SK-N-SH treated with all-trans-retinoic acid at 6 μM for 48 hours (cell line): ENCODE measurements at regions not wholly inside any gene's neighbourhood (a gene's known extent, or its start where the extent isn't known, plus 50 kb on each side); places are given as distances from the start of the nearest gene placed in this dataset.
A peak's percentile ranks its signal among the peaks of the same experiment; 100 is the strongest.

Experiments used
- ATAC-seq: fragments of 200-7000 bp; cut with Tn5 transposase; 3 replicates; pipeline ENCODE4 v1.9.1; 2020; ENCODE audit warnings: mild to moderate bottlenecking, moderate library complexity
- ARNTL ChIP-seq: fragments of 450-650 bp; formaldehyde crosslinking; IDR thresholded peaks from 2 replicates; pipeline ENCODE4 v1.5.0; 2020; ENCODE audit warnings: low read depth, mild to moderate bottlenecking, moderate library complexity, borderline replicate concordance
- BACH2 ChIP-seq: fragments of 250-450 bp; sonication (Bioruptor Pico); IDR thresholded peaks from 2 replicates; pipeline ENCODE4 v1.9.0; 2021; ENCODE audit warnings: mild to moderate bottlenecking, borderline replicate concordance
- CSDC2 ChIP-seq: fragments of 250-450 bp; sonication (Bioruptor Pico); IDR thresholded peaks from 2 replicates; pipeline ENCODE4 v1.5.0; 2020; ENCODE audit warnings: mild to moderate bottlenecking, moderate library complexity
- GLIS3 ChIP-seq: fragments of 250-450 bp; sonication (Bioruptor Pico); IDR thresholded peaks from 2 replicates; pipeline ENCODE4 v1.5.0; 2020; ENCODE audit warnings: mild to moderate bottlenecking, moderate library complexity
- ISL1 ChIP-seq: fragments of 250-450 bp; sonication (Bioruptor Pico); IDR thresholded peaks from 2 replicates; pipeline ENCODE4 v2.1.2; 2022; ENCODE audit warnings: mild to moderate bottlenecking, moderate library complexity
- OSR1 ChIP-seq: fragments of 250-450 bp; sonication (Bioruptor Pico); IDR thresholded peaks from 2 replicates; pipeline ENCODE4 v1.8.0; 2022; ENCODE audit warnings: moderate library complexity, mild to moderate bottlenecking, inconsistent platforms
- PATZ1 ChIP-seq: fragments of 250-450 bp; sonication (Bioruptor Pico); IDR thresholded peaks from 2 replicates; pipeline ENCODE4 v1.8.0; 2020; ENCODE audit warnings: mild to moderate bottlenecking, moderate library complexity, borderline replicate concordance
- PPARA ChIP-seq: fragments of 250-450 bp; sonication (Bioruptor Pico); IDR thresholded peaks from 2 replicates; pipeline ENCODE4 v1.5.0; 2020; ENCODE audit warnings: mild to moderate bottlenecking, borderline replicate concordance
- RARB ChIP-seq: fragments of 250-450 bp; sonication (Bioruptor Pico); IDR thresholded peaks from 2 replicates; pipeline ENCODE4 v1.8.0; 2021; ENCODE audit warnings: mild to moderate bottlenecking, moderate library complexity
- SNAI2 ChIP-seq: fragments of 250-450 bp; sonication (Bioruptor Pico); IDR thresholded peaks from 2 replicates; pipeline ENCODE4 v1.5.0; 2020; ENCODE audit warnings: mild to moderate bottlenecking, moderate library complexity
- TCF4 ChIP-seq: fragments of 250-450 bp; sonication (Bioruptor Pico); IDR thresholded peaks from 2 replicates; pipeline ENCODE4 v1.8.0; 2021; ENCODE audit warnings: mild to moderate bottlenecking, moderate library complexity, borderline replicate concordance
- TOX ChIP-seq: fragments of 250-450 bp; sonication (Bioruptor Pico); IDR thresholded peaks from 2 replicates; pipeline ENCODE4 v1.8.0; 2021; ENCODE audit warnings: mild to moderate bottlenecking, moderate library complexity, borderline replicate concordance
- TSHZ2 ChIP-seq: fragments of 250-450 bp; sonication (Bioruptor Pico); IDR thresholded peaks from 2 replicates; pipeline ENCODE4 v1.5.0; 2020; ENCODE audit warnings: mild to moderate bottlenecking, moderate library complexity
- ZC3H10 ChIP-seq: fragments of 250-450 bp; sonication (Bioruptor Pico); IDR thresholded peaks from 2 replicates; pipeline ENCODE4 v1.5.1; 2021; ENCODE audit warnings: mild to moderate bottlenecking, moderate library complexity
- ZFP3 ChIP-seq: fragments of 250-450 bp; sonication (Bioruptor Pico); IDR thresholded peaks from 2 replicates; pipeline ENCODE4 v1.5.0; 2020; ENCODE audit warnings: mild to moderate bottlenecking, moderate library complexity
- ZFP30 ChIP-seq: fragments of 450-650 bp; formaldehyde crosslinking; IDR thresholded peaks from 2 replicates; pipeline ENCODE4 v1.5.0; 2022; ENCODE audit warnings: mild to moderate bottlenecking, moderate library complexity
- ZNF565 ChIP-seq: fragments of 450-650 bp; formaldehyde crosslinking; conservative IDR thresholded peaks from 2 replicates; pipeline ENCODE4 v1.5.0; 2020; ENCODE audit warnings: low read depth, mild to moderate bottlenecking, moderate library complexity
- ZNF70 ChIP-seq: fragments of 450-650 bp; formaldehyde crosslinking; IDR thresholded peaks from 2 replicates; pipeline ENCODE4 v1.5.0; 2020; ENCODE audit warnings: mild to moderate bottlenecking, moderate library complexity
- ZNF8 ChIP-seq: fragments of 450-650 bp; formaldehyde crosslinking; IDR thresholded peaks from 2 replicates; pipeline ENCODE4 v1.5.0; 2020; ENCODE audit warnings: mild to moderate bottlenecking, moderate library complexity
- TF ChIP-seq, protein P1 (sequence below): fragments of 250-450 bp; sonication (Bioruptor Pico); IDR thresholded peaks from 2 replicates; pipeline ENCODE4 v1.5.1; 2021; ENCODE audit warnings: mild to moderate bottlenecking, moderate library complexity
- TF ChIP-seq, protein P2 (sequence below): fragments of 250-450 bp; sonication (Bioruptor Pico); IDR thresholded peaks from 2 replicates; pipeline ENCODE4 v1.5.1; 2020; ENCODE audit warnings: low read depth, mild to moderate bottlenecking, moderate library complexity

GRCh38 chr12:125331342-125332052, 266.3 kb downstream of the AACS start:
- TF ChIP-seq ZNF8 (no peak), OSR1 (no peak), GLIS3 (CRISPR knock-in tag) (no peak), TCF4 (no peak), ARNTL (no peak), BACH2 (no peak), TSHZ2 (no peak), ZFP30 (CRISPR knock-in tag) (no peak), TOX (CRISPR knock-in tag) (no peak), ZFP3 (CRISPR knock-in tag) (no peak), PPARA (no peak), PATZ1 (CRISPR knock-in tag) (no peak), ZNF565 (CRISPR knock-in tag) (no peak), ZC3H10 (CRISPR knock-in tag) (no peak), ZNF70 (CRISPR knock-in tag) (no peak), SNAI2 (CRISPR knock-in tag) (no peak), RARB (no peak), ISL1 (CRISPR knock-in tag) (no peak), CSDC2 (CRISPR knock-in tag) (no peak)
- TF ChIP-seq, protein P1, sequence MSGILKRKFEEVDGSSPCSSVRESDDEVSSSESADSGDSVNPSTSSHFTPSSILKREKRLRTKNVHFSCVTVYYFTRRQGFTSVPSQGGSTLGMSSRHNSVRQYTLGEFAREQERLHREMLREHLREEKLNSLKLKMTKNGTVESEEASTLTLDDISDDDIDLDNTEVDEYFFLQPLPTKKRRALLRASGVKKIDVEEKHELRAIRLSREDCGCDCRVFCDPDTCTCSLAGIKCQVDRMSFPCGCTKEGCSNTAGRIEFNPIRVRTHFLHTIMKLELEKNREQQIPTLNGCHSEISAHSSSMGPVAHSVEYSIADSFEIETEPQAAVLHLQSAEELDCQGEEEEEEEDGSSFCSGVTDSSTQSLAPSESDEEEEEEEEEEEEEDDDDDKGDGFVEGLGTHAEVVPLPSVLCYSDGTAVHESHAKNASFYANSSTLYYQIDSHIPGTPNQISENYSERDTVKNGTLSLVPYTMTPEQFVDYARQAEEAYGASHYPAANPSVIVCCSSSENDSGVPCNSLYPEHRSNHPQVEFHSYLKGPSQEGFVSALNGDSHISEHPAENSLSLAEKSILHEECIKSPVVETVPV (CRISPR knock-in tag), result no peak
- peak; percentile 56 for ATAC-seq

GRCh38 chr12:125332900-125333299, 267.7 kb downstream of the AACS start:
- ATAC-seq, result no peak
- TF ChIP-seq RARB (no peak), ZFP30 (CRISPR knock-in tag) (no peak), BACH2 (no peak)

GRCh38 chr12:125336246-125336645, 271.0 kb downstream of the AACS start:
- TF ChIP-seq RARB (no peak), ZNF70 (CRISPR knock-in tag) (no peak)
- TF ChIP-seq, all 23 proteins: peak for 0
- no peak for ATAC-seq

DNA sequence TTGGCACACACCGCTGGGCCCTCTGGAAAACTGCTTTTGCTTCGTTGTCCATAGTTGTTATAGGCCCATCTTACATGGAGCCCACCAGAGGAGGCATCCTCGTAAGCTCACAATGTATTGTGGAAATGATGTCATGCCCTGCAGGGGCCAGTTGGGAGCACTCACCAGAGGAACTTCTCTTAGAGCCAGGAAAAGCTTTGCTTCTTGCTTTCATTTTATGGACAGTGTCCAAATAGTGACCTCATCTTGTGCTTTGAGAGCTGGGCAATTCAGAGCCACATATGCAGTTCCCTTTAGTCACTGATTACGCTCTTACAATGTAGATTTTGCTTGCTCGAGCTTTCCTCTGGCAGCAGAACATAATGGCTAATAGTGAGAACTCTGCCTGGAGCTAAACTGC, 275.6 kb downstream of the AACS start:
- no peak for TF ChIP-seq ZFP3 (CRISPR knock-in tag)
- TF ChIP-seq ZNF70 (CRISPR knock-in tag), result no peak
- TF ChIP-seq SNAI2 (CRISPR knock-in tag), result no peak
- TF ChIP-seq ISL1 (CRISPR knock-in tag), result no peak
- TF ChIP-seq TCF4, result no peak
- TF ChIP-seq PATZ1 (CRISPR knock-in tag), result no peak
- no peak for TF ChIP-seq CSDC2 (CRISPR knock-in tag)
- TF ChIP-seq ARNTL, result no peak
- TF ChIP-seq, protein P2, sequence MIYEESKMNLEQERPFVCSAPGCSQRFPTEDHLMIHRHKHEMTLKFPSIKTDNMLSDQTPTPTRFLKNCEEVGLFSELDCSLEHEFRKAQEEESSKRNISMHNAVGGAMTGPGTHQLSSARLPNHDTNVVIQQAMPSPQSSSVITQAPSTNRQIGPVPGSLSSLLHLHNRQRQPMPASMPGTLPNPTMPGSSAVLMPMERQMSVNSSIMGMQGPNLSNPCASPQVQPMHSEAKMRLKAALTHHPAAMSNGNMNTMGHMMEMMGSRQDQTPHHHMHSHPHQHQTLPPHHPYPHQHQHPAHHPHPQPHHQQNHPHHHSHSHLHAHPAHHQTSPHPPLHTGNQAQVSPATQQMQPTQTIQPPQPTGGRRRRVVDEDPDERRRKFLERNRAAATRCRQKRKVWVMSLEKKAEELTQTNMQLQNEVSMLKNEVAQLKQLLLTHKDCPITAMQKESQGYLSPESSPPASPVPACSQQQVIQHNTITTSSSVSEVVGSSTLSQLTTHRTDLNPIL (CRISPR knock-in tag), result no peak
- TF ChIP-seq BACH2, result no peak
- no peak for TF ChIP-seq OSR1
- no peak for TF ChIP-seq ZNF565 (CRISPR knock-in tag)
- no peak for TF ChIP-seq ZC3H10 (CRISPR knock-in tag)
- TF ChIP-seq ZFP30 (CRISPR knock-in tag), result no peak
- TF ChIP-seq, protein P1 (CRISPR knock-in tag), result no peak
- ATAC-seq, result peak; percentile 69
